HEK293T (cell line): ENCODE measurements at regions not wholly inside any gene's neighbourhood (a gene's known extent, or its start where the extent isn't known, plus 50 kb on each side); places are given as distances from the start of the nearest gene placed in this dataset.

Experiments used
- CTCF ChIA-PET: fragments of 350-600 bp; formaldehyde crosslinking; extraction: SDS; loops from one replicate; lab custom pipeline; 2021; ENCODE audit warnings: antibody characterized with exemption, inconsistent platforms; lab: Yijun Ruan, JAX
- POLR2A ChIA-PET: fragments of 350-600 bp; formaldehyde crosslinking; extraction: SDS; loops from one replicate; lab custom pipeline; 2020; ENCODE audit warnings: antibody characterized with exemption, inconsistent platforms; lab: Yijun Ruan, JAX
- DNase-seq: peaks from one replicate; pipeline ENCODE4 v3.0.0; 2012; ENCODE audit warnings: mixed read lengths; ENCODE audit errors: extremely low spot score
- ARNT ChIP-seq: fragments of 450-650 bp; IDR thresholded peaks from 2 replicates; pipeline ENCODE4 v1.6.1; 2017; ENCODE audit warnings: mild to moderate bottlenecking
- BHLHE40 ChIP-seq: fragments of 450-650 bp; IDR thresholded peaks from 2 replicates; pipeline ENCODE4 v1.6.1; 2016; ENCODE audit warnings: mild to moderate bottlenecking, moderate library complexity, borderline replicate concordance
- CTBP1 ChIP-seq: fragments of 450-650 bp; IDR thresholded peaks from 2 replicates; pipeline ENCODE4 v1.6.1; 2016; ENCODE audit warnings: borderline replicate concordance
- ELF4 ChIP-seq: fragments of 450-650 bp; IDR thresholded peaks from 2 replicates; pipeline ENCODE4 v1.6.1; 2017; ENCODE audit warnings: antibody characterized with exemption
- FOXA1 ChIP-seq: fragments of 450-650 bp; IDR thresholded peaks from 2 replicates; pipeline ENCODE4 v1.6.1; 2016; ENCODE audit warnings: mild to moderate bottlenecking
- FOXK2 ChIP-seq: fragments of 450-650 bp; IDR thresholded peaks from 2 replicates; pipeline ENCODE4 v1.6.1; 2016; ENCODE audit warnings: mild to moderate bottlenecking
- FOXM1 ChIP-seq: fragments of 450-650 bp; IDR thresholded peaks from 2 replicates; pipeline ENCODE4 v1.6.1; 2017; ENCODE audit warnings: mild to moderate bottlenecking, borderline replicate concordance
- HDGF ChIP-seq: fragments of 450-650 bp; IDR thresholded peaks from 2 replicates; pipeline ENCODE4 v1.6.1; 2017; ENCODE audit warnings: antibody characterized with exemption, borderline replicate concordance
- L3MBTL2 ChIP-seq: fragments of 450-650 bp; conservative IDR thresholded peaks from 2 replicates; pipeline ENCODE4 v1.6.1; 2016; ENCODE audit warnings: mild to moderate bottlenecking
- LEF1 ChIP-seq: fragments of 450-650 bp; IDR thresholded peaks from 2 replicates; pipeline ENCODE4 v1.6.1; 2017; ENCODE audit warnings: mild to moderate bottlenecking, borderline replicate concordance
- NFRKB ChIP-seq: fragments of 450-650 bp; IDR thresholded peaks from 2 replicates; pipeline ENCODE4 v1.6.1; 2016; ENCODE audit warnings: mild to moderate bottlenecking, moderate library complexity
- PKNOX1 ChIP-seq: fragments of 450-650 bp; IDR thresholded peaks from 2 replicates; pipeline ENCODE4 v1.6.1; 2016
- SP1 ChIP-seq: fragments of 450-650 bp; IDR thresholded peaks from 2 replicates; pipeline ENCODE4 v1.6.1; 2017
- SUZ12 ChIP-seq: fragments of 450-650 bp; IDR thresholded peaks from 2 replicates; pipeline ENCODE4 v1.6.1; 2016; ENCODE audit warnings: mild to moderate bottlenecking
- TARDBP ChIP-seq: fragments of 450-650 bp; IDR thresholded peaks from 2 replicates; pipeline ENCODE4 v1.6.1; 2016
- ZNF384 ChIP-seq: fragments of 450-650 bp; IDR thresholded peaks from 2 replicates; pipeline ENCODE4 v1.6.1; 2016

GRCh38 chr6:139753198-139753861, 378.9 kb upstream of the CITED2 start:
- TF ChIP-seq CTBP1 (no peak), FOXM1 (no peak), PKNOX1 (no peak), FOXK2 (no peak), L3MBTL2 (no peak), SUZ12 (no peak), TARDBP (no peak), ARNT (no peak), HDGF (no peak), FOXA1 (no peak), NFRKB (no peak), ELF4 (no peak), ZNF384 (no peak), BHLHE40 (no peak), LEF1 (no peak), SP1 (no peak)
- POLR2A ChIA-PET = no interaction called here
- CTCF ChIA-PET = interaction anchor here (0.9 kb wide), 1 partner anchor 8 kb away, joined by 4 read pairs; no protein-coding TSS in a partner anchor
- DNase-seq = no peak

- TF ChIP-seq PKNOX1 = peak; percentile 43
- no peak for TF ChIP-seq CTBP1
- no peak for TF ChIP-seq TARDBP
- POLR2A ChIA-PET = no interaction called here
- CTCF ChIA-PET = interaction anchor here (0.9 kb wide), 1 partner anchor 9 kb away, joined by 4 read pairs; no protein-coding TSS in a partner anchor
Measured at GRCh38 chr6:139752086-139752485, 377.6 kb upstream of the CITED2 start.

GRCh38 chr6:139751179-139751578, 376.7 kb upstream of the CITED2 start:
- ChIA-PET POLR2A (interaction anchor here (1.6 kb wide), 1 partner anchor 377 kb away, joined by 4 read pairs; the partner anchor contains the start of gene CITED2), CTCF (no interaction called here)

More at GRCh38 chr6:139752086-139752485, 377.6 kb upstream of the CITED2 start:
- DNase-seq = no peak

GRCh38 chr6:139748353-139749146, 374.1 kb upstream of the CITED2 start:
- CTCF ChIA-PET = no interaction called here
- no peak for DNase-seq
- POLR2A ChIA-PET = no interaction called here
- TF ChIP-seq FOXM1 (no peak), ELF4 (no peak), PKNOX1 (no peak), FOXA1 (no peak), SUZ12 (no peak), BHLHE40 (no peak), ARNT (no peak), NFRKB (no peak), TARDBP (no peak), HDGF (no peak), FOXK2 (no peak)

More at GRCh38 chr6:139751179-139751578, 376.7 kb upstream of the CITED2 start:
- no peak for DNase-seq
- no peak for TF ChIP-seq ELF4
- no peak for TF ChIP-seq TARDBP
- TF ChIP-seq ARNT = no peak
- no peak for TF ChIP-seq BHLHE40
- TF ChIP-seq SUZ12 = no peak
- no peak for TF ChIP-seq FOXM1
- TF ChIP-seq SP1 = no peak
- TF ChIP-seq PKNOX1 = no peak
- no peak for TF ChIP-seq NFRKB
- no peak for TF ChIP-seq HDGF
- no peak for TF ChIP-seq CTBP1
- no peak for TF ChIP-seq L3MBTL2
- no peak for TF ChIP-seq FOXA1

- CTCF ChIA-PET = interaction anchor here (0.6 to 0.7 kb wide), 2 partner anchors 122 to 1767 kb away, joined by 3 read pairs; no protein-coding TSS in a partner anchor
- DNase-seq = no peak
- POLR2A ChIA-PET = interaction anchor here (0.5 kb wide), 1 partner anchor 303 kb away, joined by 3 read pairs; no protein-coding TSS in a partner anchor
- TF ChIP-seq FOXA1 (no peak), PKNOX1 (no peak), FOXM1 (no peak), NFRKB (no peak), LEF1 (no peak), HDGF (no peak), BHLHE40 (no peak), TARDBP (no peak), SP1 (no peak), ZNF384 (no peak), L3MBTL2 (no peak), SUZ12 (no peak)
Measured at GRCh38 chr6:139747154-139747553, 372.7 kb upstream of the CITED2 start.
